Thyroid gland (tissue), 4 donors: ENCODE measurements at regions not wholly inside any gene's neighbourhood (a gene's known extent, or its start where the extent isn't known, plus 50 kb on each side); places are given as distances from the start of the nearest gene placed in this dataset.

ENCODE experiments used
- POLR2A ChIP-seq, 2 donors: fragments of 450-650 bp; IDR thresholded peaks; one replicate each; pipeline ENCODE4 v1.6.1; 2017; ENCODE audit warnings: antibody characterized with exemption in 2 of 2, mild to moderate bottlenecking in 2 of 2, moderate library complexity in 1 of 2
- TF ChIP-seq, protein P1 (sequence below), 6 experiments: fragments of 200-600 bp in 3 of 6; fragments of 450-650 bp in 3 of 6; sonication (generic) in 3 of 6; IDR thresholded peaks; one replicate each; pipeline ENCODE4 v1.5.1; 2016 to 2019; ENCODE audit warnings: antibody characterized with exemption in 6 of 6, mild to moderate bottlenecking in 2 of 6, inconsistent platforms in 1 of 6, moderate library complexity in 1 of 6

GRCh38 chrX:4656419-4656818 is 943.0 kb upstream of the PRKX start:
- TF ChIP-seq, protein P1, sequence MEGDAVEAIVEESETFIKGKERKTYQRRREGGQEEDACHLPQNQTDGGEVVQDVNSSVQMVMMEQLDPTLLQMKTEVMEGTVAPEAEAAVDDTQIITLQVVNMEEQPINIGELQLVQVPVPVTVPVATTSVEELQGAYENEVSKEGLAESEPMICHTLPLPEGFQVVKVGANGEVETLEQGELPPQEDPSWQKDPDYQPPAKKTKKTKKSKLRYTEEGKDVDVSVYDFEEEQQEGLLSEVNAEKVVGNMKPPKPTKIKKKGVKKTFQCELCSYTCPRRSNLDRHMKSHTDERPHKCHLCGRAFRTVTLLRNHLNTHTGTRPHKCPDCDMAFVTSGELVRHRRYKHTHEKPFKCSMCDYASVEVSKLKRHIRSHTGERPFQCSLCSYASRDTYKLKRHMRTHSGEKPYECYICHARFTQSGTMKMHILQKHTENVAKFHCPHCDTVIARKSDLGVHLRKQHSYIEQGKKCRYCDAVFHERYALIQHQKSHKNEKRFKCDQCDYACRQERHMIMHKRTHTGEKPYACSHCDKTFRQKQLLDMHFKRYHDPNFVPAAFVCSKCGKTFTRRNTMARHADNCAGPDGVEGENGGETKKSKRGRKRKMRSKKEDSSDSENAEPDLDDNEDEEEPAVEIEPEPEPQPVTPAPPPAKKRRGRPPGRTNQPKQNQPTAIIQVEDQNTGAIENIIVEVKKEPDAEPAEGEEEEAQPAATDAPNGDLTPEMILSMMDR (IDR thresholded peaks at IDR 0.05): no peak
- TF ChIP-seq POLR2A (IDR thresholded peaks at IDR 0.05): no peak
